ENCODE measurements at regions not wholly inside any gene's neighbourhood (a gene's known extent, or its start where the extent isn't known, plus 50 kb on each side); places are given as distances from the start of the nearest gene placed in this dataset.

GRCh38 chr4:111954550-111954949 is 190.7 kb upstream of the FAM241A start:
- TF ChIP-seq CTCF (IDR thresholded peaks at IDR 0.05) (no peak), POLR2A (IDR thresholded peaks at IDR 0.05) (no peak), POLR2AphosphoS5 (IDR thresholded peaks at IDR 0.05) (no peak)
